ENCODE measurements at regions not wholly inside any gene's neighbourhood (a gene's known extent, or its start where the extent isn't known, plus 50 kb on each side); places are given as distances from the start of the nearest gene placed in this dataset.

- no peak for TF ChIP-seq CTCF (IDR thresholded peaks at IDR 0.05)
- TF ChIP-seq POLR2A (IDR thresholded peaks at IDR 0.05): no peak
These were observed 107.3 kb upstream of the TRPM1 start for GRCh38 chr15:31208817-31209216.

All from ovary (tissue), 3 donors.